HG03095 (cell line): ENCODE measurements at regions not wholly inside any gene's neighbourhood (a gene's known extent, or its start where the extent isn't known, plus 50 kb on each side); places are given as distances from the start of the nearest gene placed in this dataset.
"Not testable (repeated sequence)": the region's sequence is repeated elsewhere in the genome, so short reads cannot be mapped to it uniquely, and the experiment has no call there.

Source experiments
- ATAC-seq: cut with Tn5 transposase; IDR thresholded peaks from one replicate; pipeline ENCODE4 v1.9.1; 2021; ENCODE audit warnings: moderate library complexity; ENCODE audit not compliant: unreplicated experiment

DNA sequence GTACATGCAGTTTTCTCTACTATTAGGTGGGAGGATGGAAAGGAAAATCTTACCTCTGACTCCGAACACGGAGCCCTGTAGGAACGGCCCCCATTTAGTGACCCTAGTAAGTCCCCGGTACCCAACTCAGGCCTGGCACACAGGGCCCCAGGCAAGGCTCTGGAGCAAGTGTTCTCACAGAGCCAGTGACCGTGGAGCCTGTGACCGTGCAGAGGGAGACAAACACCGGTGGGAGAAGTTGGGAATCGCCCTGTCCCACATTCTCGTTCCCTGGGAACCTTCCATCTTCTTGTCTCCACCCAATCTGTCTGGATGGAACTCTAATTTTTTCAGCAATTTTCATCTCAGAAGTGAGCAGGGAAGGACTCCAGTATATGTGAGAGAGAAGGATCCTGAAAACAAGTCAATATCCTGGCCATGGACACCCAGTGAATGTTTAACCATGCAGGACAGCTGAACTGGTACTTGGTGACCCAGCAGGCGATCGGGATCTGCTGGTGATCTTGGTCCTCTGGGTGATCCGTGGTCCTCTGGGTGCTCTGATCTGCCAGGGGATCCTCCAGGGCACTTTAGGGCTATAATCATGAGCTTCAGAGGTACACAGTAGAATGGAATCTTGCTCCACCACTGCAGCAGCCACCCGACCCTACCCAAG lies 348.6 kb upstream of the ID2 start:
- no peak for ATAC-seq

DNA sequence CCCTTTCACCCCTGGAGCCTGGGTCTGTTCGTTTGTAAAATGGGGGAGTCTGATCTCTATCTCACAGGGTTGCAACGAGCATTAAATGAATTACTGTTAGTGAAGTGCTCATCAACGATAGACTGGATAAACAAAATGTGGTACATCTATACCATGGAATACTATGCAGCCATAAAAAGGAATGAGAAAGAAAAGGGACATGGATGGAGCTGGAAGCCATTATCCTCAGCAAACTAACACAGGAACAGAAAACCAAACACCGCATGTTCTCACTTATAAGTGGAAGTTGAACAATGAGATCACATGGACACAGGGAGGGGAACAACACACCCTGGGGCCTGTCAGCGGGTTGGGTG lies 348.0 kb upstream of the ID2 start:
- not testable (repeated sequence) for ATAC-seq

DNA sequence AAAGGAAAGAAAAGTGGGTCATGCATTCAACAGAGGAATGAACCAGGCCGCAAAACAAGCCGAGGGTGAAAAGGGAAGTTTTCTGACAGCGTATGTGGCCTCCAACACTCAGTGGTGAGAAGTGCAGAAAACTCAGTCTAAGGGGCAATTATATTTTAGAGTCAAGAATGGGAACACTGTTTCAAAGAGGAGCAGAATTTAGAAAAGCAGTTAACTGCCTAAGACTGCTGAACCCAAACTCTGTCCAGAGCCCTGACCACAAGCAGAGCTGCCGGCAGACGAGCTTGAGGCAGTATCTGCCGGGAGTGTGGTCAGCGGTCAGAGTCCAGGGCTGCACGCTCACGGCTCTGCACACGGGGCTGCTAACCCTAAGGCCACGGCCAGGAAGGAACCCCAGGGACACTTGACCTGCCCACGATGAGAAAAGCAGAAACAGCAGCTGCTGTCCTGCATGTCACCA lies 347.0 kb upstream of the ID2 start:
- ATAC-seq: no peak

DNA sequence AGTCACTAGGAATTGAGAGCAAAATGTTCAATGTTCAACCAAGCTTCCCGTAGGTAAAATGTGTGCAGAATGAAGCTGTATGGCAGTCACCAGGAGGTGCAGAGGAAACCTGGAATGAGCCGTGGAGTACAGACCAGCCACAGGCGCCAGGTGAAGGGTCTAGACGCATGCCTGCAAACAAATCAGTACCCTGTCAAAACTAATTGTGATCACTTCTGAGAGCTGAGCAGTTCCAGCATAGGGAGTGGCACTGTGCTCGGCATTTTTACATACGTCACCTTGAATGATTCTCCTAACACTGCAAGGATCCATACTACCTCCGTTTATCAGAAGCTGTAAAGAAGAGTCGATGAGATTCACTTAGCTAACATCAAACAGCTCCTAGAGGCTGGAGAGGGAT lies 346.1 kb upstream of the ID2 start:
- ATAC-seq: no peak

DNA sequence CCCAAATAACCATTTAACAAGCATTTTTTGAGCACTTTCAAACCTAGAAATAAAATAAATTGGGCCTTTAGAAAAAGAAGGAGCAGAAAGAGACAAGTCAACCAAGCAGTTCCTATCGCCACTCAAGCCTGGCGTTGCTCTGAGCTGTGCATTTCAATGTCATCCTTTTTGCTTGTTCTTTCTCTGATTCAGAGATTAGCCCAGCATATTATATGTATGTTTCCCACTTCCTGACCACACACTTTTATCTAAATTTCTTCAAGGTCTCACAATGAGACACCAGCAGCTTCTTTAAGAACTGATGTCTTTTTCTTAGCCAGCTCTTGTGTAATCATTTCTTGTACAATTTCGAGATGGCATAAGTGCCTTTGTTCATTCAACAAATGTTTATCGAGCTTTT lies 344.5 kb upstream of the ID2 start:
- ATAC-seq: no peak

DNA sequence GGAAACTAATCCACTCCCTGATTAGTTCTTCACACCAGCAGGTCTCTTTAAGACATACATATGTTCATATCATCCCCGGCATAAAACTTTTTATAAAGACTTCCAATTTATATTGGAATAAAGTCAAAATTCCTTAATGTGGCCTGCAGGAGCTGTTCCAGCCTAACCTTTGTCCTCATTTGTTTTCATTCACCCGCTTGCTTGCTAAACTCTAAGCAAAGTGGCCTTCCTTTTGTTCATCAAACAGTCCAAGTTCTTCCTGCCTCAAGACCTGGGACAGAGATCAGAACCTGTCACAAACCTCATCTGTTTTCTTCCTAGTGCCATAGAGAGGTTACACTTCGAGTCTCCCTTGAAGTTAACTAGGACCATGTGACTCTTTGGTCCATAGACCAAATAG lies 339.4 kb upstream of the ID2 start:
- no peak for ATAC-seq

DNA sequence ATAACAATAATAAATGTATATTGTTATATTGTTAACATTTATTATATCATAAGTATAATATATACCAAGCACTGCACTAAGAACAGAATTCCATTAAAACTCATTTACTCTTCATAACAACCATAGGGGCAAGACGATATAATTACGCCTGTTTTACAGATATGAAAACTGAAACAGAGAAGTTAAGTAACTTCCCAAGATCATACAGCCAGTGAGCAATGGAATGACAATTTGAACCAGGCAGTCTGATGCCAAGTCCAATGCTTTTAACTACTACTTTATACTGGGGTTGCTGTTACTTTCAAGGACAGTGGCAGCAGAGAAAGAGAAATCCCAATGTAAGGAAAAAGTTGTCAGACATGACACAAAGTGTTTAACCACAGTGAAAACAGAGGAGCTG lies 338.8 kb upstream of the ID2 start:
- ATAC-seq: no peak

DNA sequence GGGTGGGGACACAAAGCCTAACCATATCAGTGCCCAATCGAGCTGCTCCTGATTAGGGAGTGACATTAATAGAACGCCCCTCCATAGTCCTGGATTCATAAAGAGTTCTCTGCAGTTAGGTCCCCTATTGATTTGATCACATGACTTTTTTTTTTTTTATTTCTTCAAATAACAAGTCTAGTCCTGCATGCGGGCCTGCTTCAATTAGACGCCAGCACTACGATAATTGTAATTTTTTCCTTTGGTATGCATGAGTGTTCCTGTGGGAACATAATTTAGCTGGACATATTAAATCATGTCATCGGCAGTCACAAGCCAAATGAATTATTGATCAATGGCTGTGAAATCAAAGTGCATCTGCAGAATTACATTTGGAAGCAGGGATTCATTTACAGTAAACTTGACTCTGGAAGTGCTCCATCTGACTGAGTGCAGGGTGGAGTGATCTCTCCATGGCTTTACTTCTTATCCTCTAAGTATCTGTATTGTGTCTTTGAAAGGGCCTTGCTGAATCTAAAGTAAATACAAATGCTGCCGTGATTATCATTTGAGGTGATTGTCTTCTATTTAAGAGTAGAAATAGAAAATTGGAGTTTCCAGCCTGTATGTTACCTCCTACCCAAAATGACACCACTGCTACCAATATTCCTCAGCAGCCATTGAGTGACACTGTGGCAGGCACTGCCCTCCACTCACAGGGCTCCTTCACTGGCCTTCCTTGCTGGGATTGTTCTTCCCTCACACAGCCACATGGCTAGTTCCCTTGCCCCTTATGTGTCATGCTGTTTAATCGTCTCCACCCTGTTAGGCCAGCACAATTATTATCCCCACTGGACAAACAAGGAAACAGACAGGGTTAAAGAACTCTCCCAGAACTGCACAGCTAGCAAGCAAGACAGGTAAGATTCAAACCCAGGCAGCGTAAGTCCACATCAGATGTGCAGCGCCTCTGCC lies 337.4 kb upstream of the ID2 start:
- ATAC-seq: no peak

DNA sequence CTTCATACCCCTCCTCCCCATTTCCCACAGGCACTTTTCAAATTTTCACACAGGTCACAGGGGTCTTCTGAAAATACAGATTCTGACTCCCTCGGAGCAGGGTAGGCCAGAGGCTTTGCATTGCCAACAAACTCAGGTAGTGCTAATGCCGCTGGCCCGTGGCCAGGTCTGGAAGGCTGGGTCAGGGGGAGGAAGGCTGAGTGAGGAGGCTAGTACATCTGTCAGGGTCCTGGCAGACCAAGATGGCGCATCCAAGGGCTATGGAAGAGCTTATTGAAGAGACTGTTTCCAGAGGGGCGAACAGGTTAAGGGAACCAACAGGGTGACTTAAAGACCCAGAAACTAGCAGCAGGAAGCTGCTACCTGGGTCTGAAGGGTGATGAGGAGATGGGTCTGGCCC lies 336.7 kb upstream of the ID2 start:
- ATAC-seq: no peak

DNA sequence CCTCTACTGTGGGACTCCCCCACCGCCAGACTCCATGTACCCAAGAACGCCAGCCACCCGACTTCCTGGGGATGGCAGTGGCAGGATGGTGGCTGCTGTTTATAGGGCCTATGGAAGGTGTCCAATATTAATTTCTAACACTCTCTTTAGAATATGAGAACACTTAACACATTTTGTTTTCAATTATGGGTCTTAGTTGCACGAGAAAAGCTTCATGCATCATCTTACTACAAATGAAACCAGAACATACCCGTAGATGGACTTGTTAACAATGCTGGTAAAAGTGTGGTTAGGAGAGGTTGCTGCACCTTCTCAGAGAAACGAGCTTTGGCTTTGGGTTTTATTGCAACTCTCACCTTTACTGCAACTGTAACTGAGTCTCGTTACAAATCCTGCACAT lies 335.6 kb upstream of the ID2 start:
- ATAC-seq: no peak

DNA sequence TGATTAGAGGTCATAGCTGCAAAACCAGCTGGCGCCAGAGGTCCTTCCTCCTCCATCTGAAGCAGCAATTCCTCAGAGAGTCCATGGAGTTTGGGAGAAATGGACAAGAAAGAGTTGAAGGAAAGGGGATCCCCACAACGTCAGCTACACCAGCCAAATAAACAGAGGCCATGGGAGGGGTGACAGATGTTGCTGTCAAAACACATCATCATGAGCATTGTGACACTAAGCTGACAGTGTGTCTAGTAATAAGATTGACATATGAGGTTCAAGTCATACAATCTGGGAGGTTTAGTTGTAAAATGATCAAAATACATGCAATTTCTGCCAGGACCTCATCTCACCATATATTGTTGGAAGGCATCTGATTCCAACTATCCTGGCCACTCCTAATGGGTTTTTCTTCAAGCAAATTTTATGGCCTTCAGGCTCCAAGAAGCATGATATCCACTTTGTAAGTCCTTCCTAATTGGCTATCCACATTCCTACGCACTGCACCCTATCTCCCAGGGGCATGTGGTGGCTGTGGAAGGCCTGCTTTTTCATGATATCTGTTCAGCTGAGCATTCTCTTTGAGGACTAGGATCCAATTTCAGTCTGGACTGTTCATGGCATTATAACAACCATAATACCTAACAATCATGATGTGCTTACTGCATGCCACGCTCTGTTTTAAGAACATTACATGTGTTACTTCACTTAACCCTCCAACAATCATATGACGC lies 335.0 kb upstream of the ID2 start:
- ATAC-seq: no peak

DNA sequence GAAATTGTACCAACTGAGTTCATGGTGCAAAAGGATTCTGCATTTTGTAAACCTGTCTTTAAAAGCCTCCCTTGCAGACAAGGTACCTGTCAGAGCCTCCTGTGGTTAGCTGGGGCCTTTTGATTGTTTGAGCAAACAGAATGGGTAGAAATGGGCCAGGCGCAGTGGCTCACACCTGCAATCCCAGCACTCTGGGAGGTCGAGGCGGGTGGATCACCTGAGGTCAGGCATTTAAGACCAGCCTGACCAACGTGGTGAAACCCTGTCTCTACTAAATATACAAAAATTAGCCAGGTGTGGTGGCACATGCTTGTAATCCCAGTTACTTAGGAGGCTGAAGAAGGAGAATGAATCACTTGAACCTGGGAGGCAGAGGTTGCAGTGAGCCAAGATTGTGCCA lies 332.9 kb upstream of the ID2 start:
- ATAC-seq: not testable (repeated sequence)

DNA sequence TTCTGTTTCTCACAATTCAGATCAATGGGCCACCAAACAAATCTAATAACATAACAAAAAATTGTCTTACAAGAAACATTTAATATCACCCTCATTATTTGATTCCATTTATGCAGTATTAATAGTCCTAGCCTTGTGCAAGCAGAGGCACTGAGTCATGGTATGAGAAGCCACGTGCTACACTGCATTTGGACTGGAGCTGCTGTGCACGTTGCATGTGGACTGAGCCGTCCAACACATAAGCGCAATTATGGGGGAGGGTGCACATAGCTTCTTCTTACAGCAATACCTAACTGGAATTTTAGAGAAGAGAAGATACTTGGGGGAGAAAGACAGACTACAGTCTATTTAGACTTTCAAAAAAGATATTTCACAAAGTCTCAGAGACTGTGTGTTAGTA lies 329.6 kb upstream of the ID2 start:
- no peak for ATAC-seq

DNA sequence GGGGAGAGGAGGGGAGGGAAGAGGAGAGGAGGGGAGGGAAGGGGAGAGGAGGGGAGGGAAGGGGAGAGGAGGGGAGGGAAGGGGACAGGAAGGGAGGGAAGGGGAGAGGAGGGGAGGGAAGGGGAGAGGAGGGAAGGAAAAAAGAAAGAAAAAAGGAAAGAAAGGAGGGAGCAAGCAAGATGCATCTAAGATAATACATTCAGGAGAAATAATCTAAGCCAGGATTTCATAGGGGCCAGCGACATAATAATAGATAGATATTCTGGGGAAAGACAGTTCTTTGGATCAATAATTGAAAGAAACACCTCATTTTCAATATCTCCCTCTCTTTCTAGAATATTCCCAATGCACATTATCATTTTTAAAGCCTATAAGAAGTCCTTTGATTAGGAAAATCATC lies 328.9 kb upstream of the ID2 start:
- ATAC-seq: no peak

DNA sequence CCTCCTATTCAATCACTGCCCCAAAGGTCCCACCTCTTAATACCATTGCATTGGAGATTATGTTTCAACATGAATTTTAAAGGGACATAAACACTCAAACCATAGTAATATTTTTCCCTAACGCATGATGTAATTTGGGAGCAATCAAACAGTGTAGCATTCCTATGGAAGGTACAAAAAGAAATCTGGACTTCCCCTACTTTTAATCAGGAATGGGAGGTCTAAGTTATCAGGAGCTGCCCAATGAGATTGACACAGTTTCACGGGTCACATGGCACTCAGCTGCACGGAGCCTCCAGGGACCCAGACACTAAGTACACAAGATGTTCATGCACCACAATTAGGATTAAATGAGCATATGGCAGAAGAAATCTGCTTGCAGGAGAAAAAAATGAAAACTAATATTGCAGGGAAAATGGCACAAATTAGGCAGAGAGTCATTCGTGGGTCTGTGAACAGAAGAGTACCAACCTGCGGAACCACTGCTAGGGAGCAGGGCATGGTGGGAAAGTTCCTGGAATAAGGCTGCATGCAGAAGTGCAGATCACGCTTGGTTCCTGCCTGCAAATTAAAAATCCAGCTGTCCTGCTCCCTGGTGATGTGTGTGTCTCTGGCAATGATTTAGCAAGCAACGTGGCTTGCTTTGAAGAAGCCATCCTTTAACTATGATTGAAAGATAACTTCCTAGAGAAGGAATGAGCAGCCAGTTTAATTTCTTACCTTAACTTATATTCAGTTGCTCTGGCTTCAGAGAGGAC lies 326.6 kb upstream of the ID2 start:
- no peak for ATAC-seq

DNA sequence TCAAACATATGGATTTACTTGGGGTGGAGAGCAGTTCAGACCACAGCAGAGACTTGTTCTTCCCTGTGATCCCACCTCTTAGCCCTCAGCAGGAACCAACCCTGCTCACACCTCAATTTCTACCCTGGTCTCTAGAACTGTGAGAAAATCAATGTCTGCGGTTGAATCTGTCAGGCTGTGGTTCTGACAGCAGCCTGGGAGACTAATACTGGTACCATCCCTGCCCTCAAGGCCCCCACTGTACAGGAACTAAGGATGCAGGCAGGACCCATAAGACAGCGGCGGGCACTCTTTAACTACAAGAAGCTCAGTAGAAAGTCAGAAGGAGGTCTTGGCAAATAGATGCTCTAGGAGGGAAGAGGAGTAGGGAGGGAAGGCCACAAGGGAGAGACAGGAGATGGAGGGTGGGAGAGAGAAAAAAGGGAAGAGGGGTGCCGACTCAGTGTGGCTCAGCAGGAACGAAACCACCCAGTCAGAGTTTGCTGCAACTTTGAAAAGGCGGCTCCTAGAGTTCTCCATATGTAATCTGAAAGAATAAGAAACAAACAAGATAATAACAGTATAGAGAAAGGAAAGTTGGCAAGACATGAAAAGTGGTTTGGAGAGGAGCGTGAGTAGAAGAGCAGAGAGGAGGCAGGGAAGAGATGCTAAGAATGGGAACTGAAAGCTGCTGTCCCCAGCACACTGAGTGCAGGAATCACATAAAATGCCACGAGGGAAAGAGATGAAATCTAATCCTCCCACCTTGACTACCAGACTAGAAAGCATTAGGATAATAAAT lies 323.9 kb upstream of the ID2 start:
- no peak for ATAC-seq

DNA sequence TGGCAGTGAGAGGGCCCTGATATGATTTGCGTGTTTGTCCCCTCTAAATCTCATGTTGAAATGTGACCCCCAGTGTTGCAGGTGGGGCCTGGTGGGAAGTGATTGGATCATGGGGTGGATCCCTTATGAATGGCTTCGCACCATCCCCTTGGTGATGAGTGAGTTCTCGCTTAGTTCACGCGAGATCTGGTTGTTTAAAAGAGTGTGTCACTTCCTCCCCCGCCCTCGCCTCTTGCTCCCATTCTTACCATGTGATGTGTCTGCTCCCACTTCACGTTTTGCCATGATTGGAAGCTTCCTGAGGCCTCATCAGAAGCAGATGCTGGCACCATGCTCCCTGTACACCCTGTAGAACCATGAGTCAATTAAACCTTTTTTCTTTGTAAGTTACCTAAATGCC lies 319.9 kb upstream of the ID2 start:
- ATAC-seq: no peak

DNA sequence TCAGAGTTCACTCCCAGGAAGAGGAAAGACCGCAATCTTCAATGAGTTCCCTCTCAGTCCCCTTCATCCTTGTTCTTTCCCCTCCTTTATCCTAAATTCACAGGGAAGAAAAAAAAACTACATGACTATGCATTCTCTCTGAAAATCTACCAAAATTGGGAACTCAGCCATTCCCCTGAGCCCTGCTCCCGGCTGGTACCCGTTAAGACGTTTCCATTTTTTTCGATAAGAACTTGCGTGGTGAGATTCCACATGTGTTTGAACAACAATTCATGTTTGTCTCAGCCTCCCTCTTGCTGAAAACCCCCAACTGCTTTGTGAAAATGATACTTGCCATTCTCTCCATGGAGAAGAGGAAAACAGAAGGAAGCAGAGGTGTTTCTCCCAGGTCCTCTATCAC lies 318.7 kb upstream of the ID2 start:
- no peak for ATAC-seq

DNA sequence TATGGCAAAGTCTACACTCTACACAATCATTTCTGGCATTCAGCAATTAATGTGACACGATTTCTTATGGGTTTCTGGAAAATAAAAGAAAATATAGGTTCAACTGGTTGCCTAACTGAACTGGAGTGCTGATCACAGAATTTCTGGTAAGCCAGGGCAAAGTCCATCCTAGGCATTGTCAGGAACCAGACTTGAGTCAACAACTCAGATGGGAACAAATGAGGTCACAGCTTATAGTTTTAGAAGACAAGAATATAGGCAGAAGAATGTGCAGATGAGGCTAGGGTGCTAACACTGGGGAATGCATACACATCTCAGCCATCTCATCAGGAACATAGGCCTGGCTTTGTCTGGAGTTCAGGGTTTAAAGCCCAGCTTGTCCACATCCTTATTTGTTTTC lies 317.2 kb upstream of the ID2 start:
- no peak for ATAC-seq

DNA sequence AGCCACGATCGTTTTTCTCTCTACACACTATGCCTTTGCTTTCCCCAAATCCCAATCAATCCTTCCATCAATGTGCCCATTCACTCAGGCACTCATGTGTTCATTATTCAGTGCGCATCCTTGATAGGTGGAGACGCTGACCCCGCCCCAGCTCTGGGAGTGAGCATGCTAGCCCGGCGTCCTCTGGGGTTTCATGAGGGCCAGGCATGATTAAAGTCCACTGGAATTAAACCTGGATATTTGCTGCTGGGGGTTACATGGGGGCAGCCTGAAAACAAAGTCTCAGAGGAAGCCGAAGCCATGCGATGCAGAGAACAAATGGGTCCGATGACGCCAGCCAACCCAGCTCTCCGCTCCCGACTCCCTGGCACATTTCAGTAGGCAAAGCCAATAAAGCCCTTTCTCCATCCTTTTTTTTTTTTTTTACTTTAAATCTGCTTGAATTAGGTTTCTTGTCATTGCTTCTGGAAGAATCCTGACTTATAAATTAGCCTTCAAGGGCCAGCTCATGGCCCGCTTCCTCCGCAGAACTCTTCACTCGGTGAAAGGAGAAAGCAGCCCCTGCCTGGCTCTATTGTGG lies 316.4 kb upstream of the ID2 start:
- no peak for ATAC-seq
